ENCODE measurements at regions not wholly inside any gene's neighbourhood (a gene's known extent, or its start where the extent isn't known, plus 50 kb on each side); places are given as distances from the start of the nearest gene placed in this dataset.

GRCh38 chr4:133812236-133812635, 389.4 kb downstream of the PABPC4L start:
- no peak for TF ChIP-seq CTCF (IDR thresholded peaks at IDR 0.05; ENCODE audit: insufficient read depth, low read depth, low read length, missing control alignments)
- DNase-seq (ENCODE audit: low read depth), result no peak
- no peak overlapping the region for H3K4me3 ChIP-seq (ENCODE audit: low read length)

- no peak for TF ChIP-seq CTCF (IDR thresholded peaks at IDR 0.05; ENCODE audit: insufficient read depth, low read depth, low read length, missing control alignments)
- DNase-seq (ENCODE audit: low read depth), result no peak
Observed at GRCh38 chr4:133808151-133808550, 393.4 kb downstream of the PABPC4L start.

GRCh38 chr4:133803341-133803740, 398.2 kb downstream of the PABPC4L start:
- no peak overlapping the region for H3K4me3 ChIP-seq (ENCODE audit: low read length)
- DNase-seq (ENCODE audit: low read depth), result no peak

More at GRCh38 chr4:133808151-133808550, 393.4 kb downstream of the PABPC4L start:
- H3K4me3 ChIP-seq (ENCODE audit: low read length), result no peak overlapping the region

GRCh38 chr4:133802359-133803140, 399.0 kb downstream of the PABPC4L start:
- TF ChIP-seq CTCF (IDR thresholded peaks at IDR 0.05; ENCODE audit: insufficient read depth, low read depth, low read length, missing control alignments), result no peak
- no peak overlapping the region for H3K4me3 ChIP-seq (ENCODE audit: low read length)
- peak; percentile 2 for DNase-seq (ENCODE audit: low read depth)

More at GRCh38 chr4:133803341-133803740, 398.2 kb downstream of the PABPC4L start:
- no peak for TF ChIP-seq CTCF (IDR thresholded peaks at IDR 0.05; ENCODE audit: insufficient read depth, low read depth, low read length, missing control alignments)

- H3K4me3 ChIP-seq (ENCODE audit: low read length), result no peak overlapping the region
- DNase-seq (ENCODE audit: low read depth), result no peak
- TF ChIP-seq CTCF (IDR thresholded peaks at IDR 0.05; ENCODE audit: insufficient read depth, low read depth, low read length, missing control alignments), result no peak
Observed at GRCh38 chr4:133801883-133802282, 399.7 kb downstream of the PABPC4L start.

- no peak for DNase-seq (ENCODE audit: low read depth)
- no peak overlapping the region for H3K4me3 ChIP-seq (ENCODE audit: low read length)
- no peak for TF ChIP-seq CTCF (IDR thresholded peaks at IDR 0.05; ENCODE audit: insufficient read depth, low read depth, low read length, missing control alignments)
Observed at GRCh38 chr4:133800966-133801365, 400.6 kb downstream of the PABPC4L start.

All from epithelial cell of esophagus (primary cell).